ENCODE measurements at regions not wholly inside any gene's neighbourhood (a gene's known extent, or its start where the extent isn't known, plus 50 kb on each side); places are given as distances from the start of the nearest gene placed in this dataset.

DNA sequence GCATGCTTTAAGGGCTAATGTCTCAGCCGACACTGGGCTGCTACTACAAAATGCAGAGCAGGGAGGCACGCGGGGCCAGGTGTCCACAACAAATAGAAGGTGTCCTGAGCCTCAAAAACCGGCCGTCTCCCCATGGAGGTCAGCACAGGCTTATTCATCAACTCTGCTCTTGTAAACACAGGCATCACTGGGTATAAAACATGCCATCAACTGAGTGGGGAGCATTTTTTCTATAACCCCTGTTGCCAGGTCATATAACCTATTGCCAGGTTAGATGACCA, 271.6 kb downstream of the AUH start (continued):
- TF ChIP-seq, protein P1, sequence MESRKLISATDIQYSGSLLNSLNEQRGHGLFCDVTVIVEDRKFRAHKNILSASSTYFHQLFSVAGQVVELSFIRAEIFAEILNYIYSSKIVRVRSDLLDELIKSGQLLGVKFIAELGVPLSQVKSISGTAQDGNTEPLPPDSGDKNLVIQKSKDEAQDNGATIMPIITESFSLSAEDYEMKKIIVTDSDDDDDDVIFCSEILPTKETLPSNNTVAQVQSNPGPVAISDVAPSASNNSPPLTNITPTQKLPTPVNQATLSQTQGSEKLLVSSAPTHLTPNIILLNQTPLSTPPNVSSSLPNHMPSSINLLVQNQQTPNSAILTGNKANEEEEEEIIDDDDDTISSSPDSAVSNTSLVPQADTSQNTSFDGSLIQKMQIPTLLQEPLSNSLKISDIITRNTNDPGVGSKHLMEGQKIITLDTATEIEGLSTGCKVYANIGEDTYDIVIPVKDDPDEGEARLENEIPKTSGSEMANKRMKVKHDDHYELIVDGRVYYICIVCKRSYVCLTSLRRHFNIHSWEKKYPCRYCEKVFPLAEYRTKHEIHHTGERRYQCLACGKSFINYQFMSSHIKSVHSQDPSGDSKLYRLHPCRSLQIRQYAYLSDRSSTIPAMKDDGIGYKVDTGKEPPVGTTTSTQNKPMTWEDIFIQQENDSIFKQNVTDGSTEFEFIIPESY (IDR thresholded peaks at IDR 0.05; ENCODE audit: borderline replicate concordance, low read depth): no peak

DNA sequence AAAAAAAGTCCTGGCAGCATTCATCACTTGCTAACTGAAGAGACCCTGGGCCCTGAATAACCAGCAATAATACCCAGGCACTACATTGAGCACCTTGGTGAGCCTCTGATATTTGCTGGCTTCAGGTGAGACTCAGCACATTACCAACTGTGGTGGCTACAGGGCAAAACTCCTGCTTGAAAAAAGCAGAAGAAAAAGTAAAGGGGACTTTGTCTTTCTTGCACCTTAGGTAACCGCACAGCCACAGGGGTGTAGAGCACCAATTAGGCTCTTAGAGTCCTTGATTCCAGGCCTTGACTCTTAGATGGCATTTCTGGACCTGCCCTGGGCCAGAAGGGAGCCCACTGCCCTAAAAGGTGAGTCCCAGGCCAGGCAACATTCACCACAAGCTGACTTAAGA, 269.5 kb downstream of the AUH start:
- Histone ChIP-seq H2AFZ (ENCODE audit: low read depth) (no peak overlapping the region), H3K4me3 (ENCODE audit: low read depth in 2 of 2, low read length in 1 of 2) (no peak overlapping the region), H3F3A (replicated peaks; ENCODE audit: insufficient read depth) (no peaks in the 10 kb centered on the region), H3K9ac (no peak overlapping the region), H3K4me1 (ENCODE audit: control insufficient read depth in 1 of 2, insufficient read depth in 2 of 2, low read depth in 1 of 2, low read length in 1 of 2) (no peaks in the 10 kb centered on the region; a peak in 1 of 4 replicates), H3K9me2 (no peaks in the 10 kb centered on the region), H3K36me3 (replicated peaks in 1 of 2; ENCODE audit: control insufficient read depth in 1 of 2, insufficient read depth in 2 of 2, low read length in 1 of 2) (no peaks in the 10 kb centered on the region), H4K20me1 (ENCODE audit: insufficient read depth) (no peaks in the 10 kb centered on the region), H3K9me3 (no peaks in the 10 kb centered on the region), H3K27ac (ENCODE audit: low read depth in 2 of 2, low read length in 1 of 2) (no peak overlapping the region), H3K79me2 (ENCODE audit: insufficient read depth) (no peaks in the 10 kb centered on the region), H3K4me2 (no peak overlapping the region), H3K27me3 (ENCODE audit: insufficient read depth) (no peaks in the 10 kb centered on the region)
- TF ChIP-seq FOXJ3 (CRISPR knock-in tag; IDR thresholded peaks at IDR 0.05) (no peak), EP300 (IDR thresholded peaks at IDR 0.05; ENCODE audit: borderline replicate concordance in 1 of 2, low read depth in 1 of 2, low read length in 1 of 2) (no peak), SMC3 (IDR thresholded peaks at IDR 0.05; ENCODE audit: low read depth, low read length) (no peak), EZH2phosphoT487 (IDR thresholded peaks at IDR 0.05; ENCODE audit: borderline replicate concordance, low read depth) (no peak)
- TF ChIP-seq, protein P2, sequence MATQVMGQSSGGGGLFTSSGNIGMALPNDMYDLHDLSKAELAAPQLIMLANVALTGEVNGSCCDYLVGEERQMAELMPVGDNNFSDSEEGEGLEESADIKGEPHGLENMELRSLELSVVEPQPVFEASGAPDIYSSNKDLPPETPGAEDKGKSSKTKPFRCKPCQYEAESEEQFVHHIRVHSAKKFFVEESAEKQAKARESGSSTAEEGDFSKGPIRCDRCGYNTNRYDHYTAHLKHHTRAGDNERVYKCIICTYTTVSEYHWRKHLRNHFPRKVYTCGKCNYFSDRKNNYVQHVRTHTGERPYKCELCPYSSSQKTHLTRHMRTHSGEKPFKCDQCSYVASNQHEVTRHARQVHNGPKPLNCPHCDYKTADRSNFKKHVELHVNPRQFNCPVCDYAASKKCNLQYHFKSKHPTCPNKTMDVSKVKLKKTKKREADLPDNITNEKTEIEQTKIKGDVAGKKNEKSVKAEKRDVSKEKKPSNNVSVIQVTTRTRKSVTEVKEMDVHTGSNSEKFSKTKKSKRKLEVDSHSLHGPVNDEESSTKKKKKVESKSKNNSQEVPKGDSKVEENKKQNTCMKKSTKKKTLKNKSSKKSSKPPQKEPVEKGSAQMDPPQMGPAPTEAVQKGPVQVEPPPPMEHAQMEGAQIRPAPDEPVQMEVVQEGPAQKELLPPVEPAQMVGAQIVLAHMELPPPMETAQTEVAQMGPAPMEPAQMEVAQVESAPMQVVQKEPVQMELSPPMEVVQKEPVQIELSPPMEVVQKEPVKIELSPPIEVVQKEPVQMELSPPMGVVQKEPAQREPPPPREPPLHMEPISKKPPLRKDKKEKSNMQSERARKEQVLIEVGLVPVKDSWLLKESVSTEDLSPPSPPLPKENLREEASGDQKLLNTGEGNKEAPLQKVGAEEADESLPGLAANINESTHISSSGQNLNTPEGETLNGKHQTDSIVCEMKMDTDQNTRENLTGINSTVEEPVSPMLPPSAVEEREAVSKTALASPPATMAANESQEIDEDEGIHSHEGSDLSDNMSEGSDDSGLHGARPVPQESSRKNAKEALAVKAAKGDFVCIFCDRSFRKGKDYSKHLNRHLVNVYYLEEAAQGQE (IDR thresholded peaks at IDR 0.05; ENCODE audit: low read depth, low read length): no peak
- CTCF ChIA-PET: interaction anchor here (0.6 kb wide), 1 partner anchor 55 kb away, joined by 3 read pairs; no protein-coding TSS in a partner anchor
- no peak for DNase-seq
- POLR2A ChIA-PET: no interaction called here
- 91% methylated on average over 1 of the region's 1 CpG for WGBS (ENCODE audit: low lambda C conversion rate)

DNA sequence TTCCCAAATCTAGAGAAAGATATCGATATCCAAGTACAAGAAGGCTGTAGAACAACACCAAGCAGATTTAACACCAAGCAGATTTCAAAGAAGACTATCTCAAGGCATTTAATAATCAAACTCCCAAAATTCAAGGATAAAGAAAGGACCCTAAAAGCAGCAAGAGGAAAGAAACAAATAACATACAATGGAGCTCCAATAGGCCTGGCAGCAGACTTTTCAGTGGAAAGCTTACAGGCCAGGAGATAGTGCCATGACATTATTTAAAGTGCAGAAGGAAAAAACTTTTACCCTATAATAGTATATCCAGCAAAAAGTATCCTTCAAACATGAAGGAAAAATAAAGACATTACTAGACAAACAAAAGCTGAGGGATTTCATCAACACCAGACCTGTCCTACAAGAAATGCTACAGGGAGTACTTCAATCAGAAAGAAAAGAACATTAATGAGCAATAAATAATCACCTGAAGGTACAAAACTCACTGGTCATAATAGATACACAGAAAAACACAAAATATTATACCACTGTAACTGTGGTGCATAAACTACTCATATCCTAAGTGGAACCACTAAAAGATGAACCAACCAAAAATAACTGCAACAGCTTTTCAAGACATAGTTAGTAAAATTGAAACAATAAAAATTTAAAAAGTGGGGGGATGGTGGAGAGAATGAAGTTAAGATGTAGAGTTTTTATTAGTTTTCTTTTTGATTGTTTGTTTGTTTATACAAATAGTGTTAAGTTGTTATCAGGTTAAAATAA, 267.2 kb downstream of the AUH start:
- CTCF ChIA-PET: no interaction called here
- TF ChIP-seq NFIC (IDR thresholded peaks at IDR 0.05; ENCODE audit: borderline replicate concordance) (no peak), FOXM1 (IDR thresholded peaks at IDR 0.05; ENCODE audit: low read depth) (no peak), ELF1 (IDR thresholded peaks at IDR 0.05) (no peak), GABPA (IDR thresholded peaks at IDR 0.05; ENCODE audit: low read depth) (no peak), EZH2phosphoT487 (IDR thresholded peaks at IDR 0.05; ENCODE audit: borderline replicate concordance, low read depth) (no peak), YY1 (IDR thresholded peaks at IDR 0.05; ENCODE audit: low read depth) (no peak), RAD21 (IDR thresholded peaks at IDR 0.05; ENCODE audit: low read length) (no peak), NRF1 (IDR thresholded peaks at IDR 0.05; ENCODE audit: low read depth, low read length) (no peak), JUND (IDR thresholded peaks at IDR 0.05) (no peak), CHD2 (IDR thresholded peaks at IDR 0.05; ENCODE audit: low read length, partially characterized antibody) (no peak), RXRA (IDR thresholded peaks at IDR 0.05; ENCODE audit: borderline replicate concordance, low read depth) (no peak)
- TF ChIP-seq, protein P3, sequence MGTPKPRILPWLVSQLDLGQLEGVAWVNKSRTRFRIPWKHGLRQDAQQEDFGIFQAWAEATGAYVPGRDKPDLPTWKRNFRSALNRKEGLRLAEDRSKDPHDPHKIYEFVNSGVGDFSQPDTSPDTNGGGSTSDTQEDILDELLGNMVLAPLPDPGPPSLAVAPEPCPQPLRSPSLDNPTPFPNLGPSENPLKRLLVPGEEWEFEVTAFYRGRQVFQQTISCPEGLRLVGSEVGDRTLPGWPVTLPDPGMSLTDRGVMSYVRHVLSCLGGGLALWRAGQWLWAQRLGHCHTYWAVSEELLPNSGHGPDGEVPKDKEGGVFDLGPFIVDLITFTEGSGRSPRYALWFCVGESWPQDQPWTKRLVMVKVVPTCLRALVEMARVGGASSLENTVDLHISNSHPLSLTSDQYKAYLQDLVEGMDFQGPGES (IDR thresholded peaks at IDR 0.05; ENCODE audit: low read depth, low read length): no peak
- TF ChIP-seq, protein P4, sequence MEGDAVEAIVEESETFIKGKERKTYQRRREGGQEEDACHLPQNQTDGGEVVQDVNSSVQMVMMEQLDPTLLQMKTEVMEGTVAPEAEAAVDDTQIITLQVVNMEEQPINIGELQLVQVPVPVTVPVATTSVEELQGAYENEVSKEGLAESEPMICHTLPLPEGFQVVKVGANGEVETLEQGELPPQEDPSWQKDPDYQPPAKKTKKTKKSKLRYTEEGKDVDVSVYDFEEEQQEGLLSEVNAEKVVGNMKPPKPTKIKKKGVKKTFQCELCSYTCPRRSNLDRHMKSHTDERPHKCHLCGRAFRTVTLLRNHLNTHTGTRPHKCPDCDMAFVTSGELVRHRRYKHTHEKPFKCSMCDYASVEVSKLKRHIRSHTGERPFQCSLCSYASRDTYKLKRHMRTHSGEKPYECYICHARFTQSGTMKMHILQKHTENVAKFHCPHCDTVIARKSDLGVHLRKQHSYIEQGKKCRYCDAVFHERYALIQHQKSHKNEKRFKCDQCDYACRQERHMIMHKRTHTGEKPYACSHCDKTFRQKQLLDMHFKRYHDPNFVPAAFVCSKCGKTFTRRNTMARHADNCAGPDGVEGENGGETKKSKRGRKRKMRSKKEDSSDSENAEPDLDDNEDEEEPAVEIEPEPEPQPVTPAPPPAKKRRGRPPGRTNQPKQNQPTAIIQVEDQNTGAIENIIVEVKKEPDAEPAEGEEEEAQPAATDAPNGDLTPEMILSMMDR (IDR thresholded peaks at IDR 0.05): no peak

More for the DNA sequence above, 267.2 kb downstream of the AUH start:
- no peaks in the 10 kb centered on the region for H4K20me1 ChIP-seq (ENCODE audit: insufficient read depth)
- no peaks in the 10 kb centered on the region for H3K9me3 ChIP-seq
- POLR2A ChIA-PET: no interaction called here
- no peaks in the 10 kb centered on the region for H3F3A ChIP-seq (replicated peaks; ENCODE audit: insufficient read depth)
- WGBS (ENCODE audit: low lambda C conversion rate): 23% methylated on average over 1 of the region's 1 CpG
- H3K79me2 ChIP-seq (ENCODE audit: insufficient read depth): no peaks in the 10 kb centered on the region
- no peak for DNase-seq
- no peaks in the 10 kb centered on the region for H3K27me3 ChIP-seq (ENCODE audit: insufficient read depth)
- no peak overlapping the region for H3K27ac ChIP-seq (ENCODE audit: low read depth in 2 of 2, low read length in 1 of 2)
- H3K4me1 ChIP-seq (ENCODE audit: control insufficient read depth in 1 of 2, insufficient read depth in 2 of 2, low read depth in 1 of 2, low read length in 1 of 2): no peaks in the 10 kb centered on the region; a peak in 1 of 4 replicates
- H3K9ac ChIP-seq: no peak overlapping the region
- no peak overlapping the region for H3K4me2 ChIP-seq
- no peak overlapping the region for H3K4me3 ChIP-seq (ENCODE audit: low read depth in 2 of 2, low read length in 1 of 2)
- no peaks in the 10 kb centered on the region for H3K9me2 ChIP-seq
- H3K36me3 ChIP-seq (replicated peaks in 1 of 2; ENCODE audit: control insufficient read depth in 1 of 2, insufficient read depth in 2 of 2, low read length in 1 of 2): no peaks in the 10 kb centered on the region
- H2AFZ ChIP-seq (ENCODE audit: low read depth): no peak overlapping the region
